ENCODE measurements at regions not wholly inside any gene's neighbourhood (a gene's known extent, or its start where the extent isn't known, plus 50 kb on each side); places are given as distances from the start of the nearest gene placed in this dataset.

GRCh38 chr4:14452001-14452400, 550.3 kb upstream of the CPEB2 start:
- no peak for DNase-seq (ENCODE audit: low read depth, low spot score)
- Histone ChIP-seq H3K9me3 (ENCODE audit: control insufficient read depth, insufficient read depth, low read length) (no peaks in the 10 kb centered on the region), H3K27me3 (ENCODE audit: control insufficient read depth, insufficient read depth, low read length) (no peaks in the 10 kb centered on the region), H3K36me3 (ENCODE audit: control insufficient read depth, insufficient read depth, low read length) (no peaks in the 10 kb centered on the region), H3K27ac (ENCODE audit: low read length) (no peak overlapping the region), H3K4me1 (ENCODE audit: control insufficient read depth, insufficient read depth, low read length) (no peaks in the 10 kb centered on the region), H3K4me3 (ENCODE audit: low read length) (no peak overlapping the region)
- WGBS (ENCODE audit: insufficient coverage, insufficient read length) = no CpG with 5 or more reads among the region's 12 CpGs

GRCh38 chr4:14452764-14453163, 549.5 kb upstream of the CPEB2 start:
- no CpG with 5 or more reads among the region's 6 CpGs for WGBS (ENCODE audit: insufficient coverage, insufficient read length)
- H3K36me3 ChIP-seq (ENCODE audit: control insufficient read depth, insufficient read depth, low read length) = no peaks in the 10 kb centered on the region

DNA sequence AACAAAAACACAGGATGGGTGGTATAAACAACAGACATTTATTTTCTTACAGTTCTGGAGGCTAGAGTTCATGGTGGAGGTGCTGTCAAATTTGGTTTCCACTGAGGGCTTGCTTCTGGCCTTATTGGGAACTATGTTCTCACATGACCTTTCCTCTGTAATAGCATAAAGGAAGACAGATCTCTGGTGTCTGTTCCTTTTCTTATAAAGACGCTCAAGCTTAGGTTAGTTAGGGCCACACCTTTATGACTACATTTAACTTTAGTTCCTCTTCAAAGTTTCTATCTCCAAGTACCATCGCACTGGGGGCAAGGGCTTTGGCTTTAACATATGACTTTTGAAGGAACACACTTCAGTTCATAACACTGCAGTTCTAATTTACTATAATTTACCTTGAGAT, 543.8 kb upstream of the CPEB2 start:
- Histone ChIP-seq H3K36me3 (ENCODE audit: control insufficient read depth, insufficient read depth, low read length) (no peaks in the 10 kb centered on the region), H3K27ac (ENCODE audit: low read length) (no peak overlapping the region), H3K4me1 (ENCODE audit: control insufficient read depth, insufficient read depth, low read length) (no peaks in the 10 kb centered on the region), H3K4me3 (ENCODE audit: low read length) (no peak overlapping the region), H3K9me3 (ENCODE audit: control insufficient read depth, insufficient read depth, low read length) (no peaks in the 10 kb centered on the region), H3K27me3 (ENCODE audit: control insufficient read depth, insufficient read depth, low read length) (no peaks in the 10 kb centered on the region)
- WGBS (ENCODE audit: insufficient coverage, insufficient read length) = no CpG with 5 or more reads among the region's 2 CpGs
- no peak for DNase-seq (ENCODE audit: low read depth, low spot score)

More at GRCh38 chr4:14452764-14453163, 549.5 kb upstream of the CPEB2 start:
- no peak overlapping the region for H3K27ac ChIP-seq (ENCODE audit: low read length)
- H3K4me1 ChIP-seq (ENCODE audit: control insufficient read depth, insufficient read depth, low read length) = no peaks in the 10 kb centered on the region
- no peak overlapping the region for H3K4me3 ChIP-seq (ENCODE audit: low read length)
- H3K27me3 ChIP-seq (ENCODE audit: control insufficient read depth, insufficient read depth, low read length) = no peaks in the 10 kb centered on the region
- H3K9me3 ChIP-seq (ENCODE audit: control insufficient read depth, insufficient read depth, low read length) = no peaks in the 10 kb centered on the region
- DNase-seq (ENCODE audit: low read depth, low spot score) = no peak

GRCh38 chr4:14465057-14465456, 537.2 kb upstream of the CPEB2 start:
- no peak for DNase-seq (ENCODE audit: low read depth, low spot score)
- H3K9me3 ChIP-seq (ENCODE audit: control insufficient read depth, insufficient read depth, low read length) = no peaks in the 10 kb centered on the region
- no peaks in the 10 kb centered on the region for H3K36me3 ChIP-seq (ENCODE audit: control insufficient read depth, insufficient read depth, low read length)
- no peak overlapping the region for H3K27ac ChIP-seq (ENCODE audit: low read length)
- no peaks in the 10 kb centered on the region for H3K4me1 ChIP-seq (ENCODE audit: control insufficient read depth, insufficient read depth, low read length)
- H3K4me3 ChIP-seq (ENCODE audit: low read length) = no peak overlapping the region
- WGBS (ENCODE audit: insufficient coverage, insufficient read length) = no CpG with 5 or more reads among the region's 1 CpG
- no peaks in the 10 kb centered on the region for H3K27me3 ChIP-seq (ENCODE audit: control insufficient read depth, insufficient read depth, low read length)

DNA sequence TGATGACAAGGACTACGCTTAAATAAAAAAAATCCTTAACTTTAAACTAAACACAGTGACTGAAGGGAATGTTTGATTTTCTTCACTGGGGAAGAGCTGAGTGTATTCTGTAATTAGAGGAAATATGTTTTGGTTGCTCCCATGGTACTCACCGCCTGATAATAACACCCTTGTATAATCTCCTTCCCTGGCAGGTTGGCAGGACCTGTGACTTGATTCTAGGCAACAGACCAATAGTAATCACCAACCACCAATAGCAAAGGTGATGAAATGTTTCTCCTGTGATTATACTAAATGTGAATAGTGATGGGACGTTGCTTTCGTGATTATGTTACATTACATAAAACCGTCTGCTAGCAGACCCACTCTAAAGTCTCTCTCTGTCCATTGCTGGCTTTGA, 536.8 kb upstream of the CPEB2 start:
- Histone ChIP-seq H3K36me3 (ENCODE audit: control insufficient read depth, insufficient read depth, low read length) (no peaks in the 10 kb centered on the region), H3K4me3 (ENCODE audit: low read length) (no peak overlapping the region), H3K27ac (ENCODE audit: low read length) (no peak overlapping the region), H3K9me3 (ENCODE audit: control insufficient read depth, insufficient read depth, low read length) (no peaks in the 10 kb centered on the region), H3K27me3 (ENCODE audit: control insufficient read depth, insufficient read depth, low read length) (no peaks in the 10 kb centered on the region), H3K4me1 (ENCODE audit: control insufficient read depth, insufficient read depth, low read length) (no peaks in the 10 kb centered on the region)
- WGBS (ENCODE audit: insufficient coverage, insufficient read length) = no CpG with 5 or more reads among the region's 5 CpGs
- DNase-seq (ENCODE audit: low read depth, low spot score) = no peak

GRCh38 chr4:14478504-14478903, 523.8 kb upstream of the CPEB2 start:
- WGBS (ENCODE audit: insufficient coverage, insufficient read length) = no CpG with 5 or more reads among the region's 5 CpGs
- Histone ChIP-seq H3K4me3 (ENCODE audit: low read length) (no peak overlapping the region), H3K27ac (ENCODE audit: low read length) (no peak overlapping the region), H3K36me3 (ENCODE audit: control insufficient read depth, insufficient read depth, low read length) (no peaks in the 10 kb centered on the region; the same call in 1 of the 2 replicates), H3K27me3 (ENCODE audit: control insufficient read depth, insufficient read depth, low read length) (no peaks in the 10 kb centered on the region), H3K9me3 (ENCODE audit: control insufficient read depth, insufficient read depth, low read length) (no peaks in the 10 kb centered on the region), H3K4me1 (ENCODE audit: control insufficient read depth, insufficient read depth, low read length) (no peaks in the 10 kb centered on the region)
- no peak for DNase-seq (ENCODE audit: low read depth, low spot score)

GRCh38 chr4:14496408-14496807, 505.9 kb upstream of the CPEB2 start:
- Histone ChIP-seq H3K4me1 (ENCODE audit: control insufficient read depth, insufficient read depth, low read length) (no peaks in the 10 kb centered on the region), H3K4me3 (ENCODE audit: low read length) (no peak overlapping the region), H3K27ac (ENCODE audit: low read length) (no peak overlapping the region), H3K9me3 (ENCODE audit: control insufficient read depth, insufficient read depth, low read length) (no peaks in the 10 kb centered on the region), H3K36me3 (ENCODE audit: control insufficient read depth, insufficient read depth, low read length) (no peaks in the 10 kb centered on the region), H3K27me3 (ENCODE audit: control insufficient read depth, insufficient read depth, low read length) (0 out of 2 replicates have a peak, but pooled peaks cover 1% of the 10 kb centered on the region)
- WGBS (ENCODE audit: insufficient coverage, insufficient read length) = no CpG with 5 or more reads among the region's 1 CpG
- no peak for DNase-seq (ENCODE audit: low read depth, low spot score)

- no peak for DNase-seq (ENCODE audit: low read depth, low spot score)
Measured at GRCh38 chr4:14496969-14497368, 505.3 kb upstream of the CPEB2 start.

GRCh38 chr4:14504162-14504561, 498.1 kb upstream of the CPEB2 start:
- no peak for DNase-seq (ENCODE audit: low read depth, low spot score)
- no peaks in the 10 kb centered on the region for H3K4me1 ChIP-seq (ENCODE audit: control insufficient read depth, insufficient read depth, low read length)
- H3K27me3 ChIP-seq (ENCODE audit: control insufficient read depth, insufficient read depth, low read length) = 0 out of 2 replicates have a peak, but pooled peaks cover 1% of the 10 kb centered on the region
- WGBS (ENCODE audit: insufficient coverage, insufficient read length) = no CpG with 5 or more reads among the region's 2 CpGs
- H3K27ac ChIP-seq (ENCODE audit: low read length) = no peak overlapping the region
- H3K4me3 ChIP-seq (ENCODE audit: low read length) = no peak overlapping the region
- no peaks in the 10 kb centered on the region for H3K36me3 ChIP-seq (ENCODE audit: control insufficient read depth, insufficient read depth, low read length)
- no peaks in the 10 kb centered on the region for H3K9me3 ChIP-seq (ENCODE audit: control insufficient read depth, insufficient read depth, low read length)

More at GRCh38 chr4:14496969-14497368, 505.3 kb upstream of the CPEB2 start:
- no peak overlapping the region for H3K27ac ChIP-seq (ENCODE audit: low read length)
- 0 out of 2 replicates have a peak, but pooled peaks cover 1% of the 10 kb centered on the region for H3K27me3 ChIP-seq (ENCODE audit: control insufficient read depth, insufficient read depth, low read length)
- no peak overlapping the region for H3K4me3 ChIP-seq (ENCODE audit: low read length)
- no peaks in the 10 kb centered on the region for H3K4me1 ChIP-seq (ENCODE audit: control insufficient read depth, insufficient read depth, low read length)
- no peaks in the 10 kb centered on the region for H3K36me3 ChIP-seq (ENCODE audit: control insufficient read depth, insufficient read depth, low read length)
- H3K9me3 ChIP-seq (ENCODE audit: control insufficient read depth, insufficient read depth, low read length) = no peaks in the 10 kb centered on the region

- Histone ChIP-seq H3K27me3 (ENCODE audit: control insufficient read depth, insufficient read depth, low read length) (no peaks in the 10 kb centered on the region), H3K4me1 (ENCODE audit: control insufficient read depth, insufficient read depth, low read length) (no peaks in the 10 kb centered on the region), H3K9me3 (ENCODE audit: control insufficient read depth, insufficient read depth, low read length) (no peaks in the 10 kb centered on the region), H3K4me3 (ENCODE audit: low read length) (no peak overlapping the region), H3K27ac (ENCODE audit: low read length) (no peak overlapping the region), H3K36me3 (ENCODE audit: control insufficient read depth, insufficient read depth, low read length) (no peaks in the 10 kb centered on the region)
- DNase-seq (ENCODE audit: low read depth, low spot score) = no peak
- no CpG with 5 or more reads among the region's 4 CpGs for WGBS (ENCODE audit: insufficient coverage, insufficient read length)
Measured at GRCh38 chr4:14513471-14513870, 488.8 kb upstream of the CPEB2 start.

- no peaks in the 10 kb centered on the region for H3K27me3 ChIP-seq (ENCODE audit: control insufficient read depth, insufficient read depth, low read length)
- no peak overlapping the region for H3K4me3 ChIP-seq (ENCODE audit: low read length)
- no peaks in the 10 kb centered on the region for H3K36me3 ChIP-seq (ENCODE audit: control insufficient read depth, insufficient read depth, low read length)
- no peaks in the 10 kb centered on the region for H3K9me3 ChIP-seq (ENCODE audit: control insufficient read depth, insufficient read depth, low read length)
- no CpG with 5 or more reads among the region's 2 CpGs for WGBS (ENCODE audit: insufficient coverage, insufficient read length)
- H3K4me1 ChIP-seq (ENCODE audit: control insufficient read depth, insufficient read depth, low read length) = no peaks in the 10 kb centered on the region
- no peak overlapping the region for H3K27ac ChIP-seq (ENCODE audit: low read length)
- no peak for DNase-seq (ENCODE audit: low read depth, low spot score)
Measured at GRCh38 chr4:14515556-14515955, 486.7 kb upstream of the CPEB2 start.

Measured in iPS DF 6.9 (cell line).